Activated CD8-positive, alpha-beta T cell treated with anti-CD3 and anti-CD28 coated beads for 36 hours (primary cell): ENCODE measurements at regions not wholly inside any gene's neighbourhood (a gene's known extent, or its start where the extent isn't known, plus 50 kb on each side); places are given as distances from the start of the nearest gene placed in this dataset.

Experiments
- ATAC-seq: fragments of 200-7000 bp; cut with Tn5 transposase; one replicate; pipeline ENCODE4 v1.10.0; 2021; ENCODE audit warnings: mild to moderate bottlenecking, moderate library complexity
- CTCF ChIA-PET: fragments of 350-600 bp; sonication (Branson Sonifier 250); formaldehyde crosslinking; loops from one replicate; lab custom pipeline; 2021; ENCODE audit warnings: antibody characterized with exemption; lab: Charles Lee
- POLR2A ChIA-PET: fragments of 350-600 bp; sonication (Branson Sonifier 250); formaldehyde crosslinking; loops from one replicate; lab custom pipeline; 2021; ENCODE audit warnings: antibody characterized with exemption; lab: Charles Lee
- DNase-seq: peaks from one replicate; pipeline ENCODE4 v3.0.0-alpha.2; 2020
- H3K27ac Mint-ChIP-seq: one replicate; pipeline ENCODE4 v1.8.0; 2021; ENCODE audit warnings: mild to moderate bottlenecking, mixed read lengths
- H3K27me3 Mint-ChIP-seq: one replicate; pipeline ENCODE4 v1.8.0; 2021; ENCODE audit warnings: mixed read lengths
- H3K36me3 Mint-ChIP-seq: one replicate; pipeline ENCODE4 v1.8.0; 2021; ENCODE audit warnings: low read depth, mixed read lengths
- H3K4me1 Mint-ChIP-seq: one replicate; pipeline ENCODE4 v1.8.0; 2021; ENCODE audit warnings: low read depth, mixed read lengths
- H3K4me3 Mint-ChIP-seq: one replicate; pipeline ENCODE4 v1.8.0; 2021; ENCODE audit warnings: mild to moderate bottlenecking, moderate library complexity, mixed read lengths
- H3K9me3 Mint-ChIP-seq: one replicate; pipeline ENCODE4 v1.8.0; 2021; ENCODE audit warnings: mixed read lengths
- CTCF ChIP-seq: fragments of 200-600 bp; IDR thresholded peaks from one replicate; pipeline ENCODE4 v1.8.0; 2022; ENCODE audit warnings: antibody characterized with exemption, mild to moderate bottlenecking
- intact Hi-C: fragments of 100-400 bp; cut with micrococcal nuclease; formaldehyde crosslinking; loops from one replicate; pipeline ENCODE4 v1.10.0; 2022

- H3K4me3 Mint-ChIP-seq, result no peak overlapping the region
- DNase-seq, result no peak
- H3K27ac Mint-ChIP-seq, result no peak overlapping the region
- no peak for ATAC-seq
- POLR2A ChIA-PET, result no interaction called here
- TF ChIP-seq CTCF, result no peak
- peaks cover 12% of the 10 kb centered on the region for H3K9me3 Mint-ChIP-seq
- H3K4me1 Mint-ChIP-seq, result no peaks in the 10 kb centered on the region
- H3K36me3 Mint-ChIP-seq, result no peaks in the 10 kb centered on the region
- no peaks in the 10 kb centered on the region for H3K27me3 Mint-ChIP-seq
- CTCF ChIA-PET, result no interaction called here
- intact Hi-C loops, result no loop called here
These were observed 1542.1 kb downstream of the STIM2 start for GRCh38 chr4:28402751-28403150.

- intact Hi-C loops, result no loop called here
- Mint-ChIP-seq H3K36me3 (no peaks in the 10 kb centered on the region), H3K27ac (no peak overlapping the region), H3K9me3 (peaks cover 6% of the 10 kb centered on the region), H3K4me3 (no peak overlapping the region), H3K4me1 (no peaks in the 10 kb centered on the region), H3K27me3 (no peaks in the 10 kb centered on the region)
- DNase-seq (no peak), ATAC-seq (no peak)
- ChIA-PET POLR2A (no interaction called here), CTCF (no interaction called here)
- no peak for TF ChIP-seq CTCF
These were observed 1560.6 kb downstream of the STIM2 start for GRCh38 chr4:28421221-28421620.

GRCh38 chr4:28426251-28426650, 1565.6 kb downstream of the STIM2 start:
- Mint-ChIP-seq H3K27me3 (no peaks in the 10 kb centered on the region), H3K36me3 (no peaks in the 10 kb centered on the region), H3K4me1 (no peaks in the 10 kb centered on the region), H3K4me3 (no peak overlapping the region), H3K9me3 (peaks cover 6% of the 10 kb centered on the region), H3K27ac (no peak overlapping the region)
- no peak for TF ChIP-seq CTCF
- DNase-seq (no peak), ATAC-seq (no peak)
- ChIA-PET POLR2A (no interaction called here), CTCF (no interaction called here)
- intact Hi-C loops, result no loop called here

GRCh38 chr4:28427306-28428085, 1566.9 kb downstream of the STIM2 start:
- H3K27me3 Mint-ChIP-seq, result no peaks in the 10 kb centered on the region
- no peaks in the 10 kb centered on the region for H3K4me1 Mint-ChIP-seq
- CTCF ChIA-PET, result no interaction called here
- no peak overlapping the region for H3K4me3 Mint-ChIP-seq
- POLR2A ChIA-PET, result no interaction called here
- intact Hi-C loops, result no loop called here
- no peaks in the 10 kb centered on the region for H3K36me3 Mint-ChIP-seq
- H3K9me3 Mint-ChIP-seq, result peaks cover 3% of the 10 kb centered on the region
- H3K27ac Mint-ChIP-seq, result no peak overlapping the region
- DNase-seq (no peak), ATAC-seq (no peak)
- no peak for TF ChIP-seq CTCF

GRCh38 chr4:28432348-28433025, 1571.8 kb downstream of the STIM2 start:
- ChIA-PET POLR2A (no interaction called here), CTCF (no interaction called here)

More at GRCh38 chr4:28432348-28433025, 1571.8 kb downstream of the STIM2 start:
- Mint-ChIP-seq H3K36me3 (no peaks in the 10 kb centered on the region), H3K27me3 (no peaks in the 10 kb centered on the region), H3K27ac (no peak overlapping the region), H3K4me1 (no peaks in the 10 kb centered on the region), H3K4me3 (no peak overlapping the region), H3K9me3 (no peaks in the 10 kb centered on the region)
- TF ChIP-seq CTCF, result no peak
- ATAC-seq (no peak), DNase-seq (no peak)
- intact Hi-C loops, result no loop called here
